GM18505 (cell line): ENCODE measurements at regions not wholly inside any gene's neighbourhood (a gene's known extent, or its start where the extent isn't known, plus 50 kb on each side); places are given as distances from the start of the nearest gene placed in this dataset.

Source experiments
- ATAC-seq: cut with Tn5 transposase; IDR thresholded peaks from one replicate; pipeline ENCODE4 v1.9.1; 2021; ENCODE audit not compliant: unreplicated experiment
- POLR2A ChIP-seq: IDR thresholded peaks from 4 replicates; pipeline ENCODE4 v1.6.1; 2011; ENCODE audit warnings: borderline replicate concordance; ENCODE audit not compliant: insufficient read depth, insufficient read length; ENCODE audit errors: extremely low read depth

DNA sequence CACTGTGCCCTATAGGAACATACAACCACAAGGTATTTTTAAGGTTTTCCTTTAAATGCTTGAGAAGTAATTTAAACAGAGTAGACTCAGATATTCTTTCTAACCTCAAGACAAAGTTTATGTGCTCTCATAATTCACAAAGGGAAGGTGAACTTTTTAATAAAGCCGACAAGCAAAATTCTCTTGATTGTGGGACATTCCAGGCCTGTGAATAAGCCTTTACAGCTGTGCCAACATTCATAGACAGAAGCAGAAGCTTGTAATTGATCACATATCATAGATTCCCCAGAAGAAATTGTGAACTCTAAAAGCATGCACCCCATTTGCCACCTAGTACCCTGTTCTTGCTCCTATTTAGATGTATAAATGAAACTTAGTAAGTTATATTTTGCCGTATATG lies 1107.8 kb upstream of the SEMA6A start:
- no peak for TF ChIP-seq POLR2A
- no peak for ATAC-seq

DNA sequence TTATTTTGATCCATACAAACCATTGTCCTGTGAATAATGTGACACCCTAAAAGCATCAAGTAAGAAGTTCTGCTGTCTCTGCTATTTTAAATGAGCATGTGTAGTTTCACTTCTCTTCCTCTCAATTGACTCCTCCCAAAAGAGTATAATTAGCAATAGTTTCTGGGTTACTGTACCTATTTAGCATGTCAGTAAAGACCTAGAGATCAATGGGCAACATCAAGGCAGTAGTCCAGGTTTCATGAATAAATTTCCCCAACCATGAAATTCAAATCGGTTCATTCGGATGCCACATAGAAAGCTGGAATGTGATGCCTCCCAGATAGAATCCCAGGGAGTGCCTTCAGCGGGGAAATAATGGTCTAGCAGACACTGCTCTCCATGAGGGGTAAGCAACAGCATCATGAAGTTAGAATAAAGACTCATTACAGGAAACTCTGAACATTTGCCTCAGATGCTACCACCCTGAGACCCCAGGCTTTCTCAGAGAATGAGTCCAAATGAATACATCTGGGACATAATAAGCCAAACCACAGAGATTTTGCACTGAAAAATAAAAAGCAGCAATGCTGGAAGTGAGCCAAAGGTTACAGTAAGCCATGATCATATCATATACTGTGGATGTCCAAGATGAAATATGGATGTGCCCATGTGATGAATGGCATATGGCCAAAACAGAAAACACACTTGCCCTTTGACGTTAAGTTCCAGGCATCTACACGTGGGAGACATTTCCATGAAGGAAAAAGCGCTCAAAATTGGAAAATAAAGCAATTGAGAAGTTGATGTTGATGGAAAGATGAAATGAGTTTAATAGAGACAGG lies 1107.0 kb upstream of the SEMA6A start:
- ATAC-seq, result peak; percentile 85
- no peak for TF ChIP-seq POLR2A

DNA sequence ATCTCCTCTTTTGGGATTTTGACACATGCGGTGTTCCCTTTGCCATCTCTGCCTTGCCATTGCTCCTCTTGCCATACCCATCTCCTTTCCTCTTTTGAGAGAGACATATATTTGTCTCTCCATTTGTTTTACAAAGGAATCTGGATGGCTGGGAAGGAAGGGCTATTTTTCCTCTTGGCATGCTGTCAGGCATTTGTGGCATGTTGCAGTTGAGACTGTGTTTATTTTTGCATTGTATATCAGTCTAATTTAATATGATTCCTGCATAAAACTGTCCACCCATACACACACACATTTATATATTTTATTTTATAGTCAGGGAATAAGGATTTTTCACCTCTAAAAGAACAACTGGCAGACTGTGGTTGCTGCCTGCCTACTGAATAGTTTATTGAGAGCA lies 1105.8 kb upstream of the SEMA6A start:
- ATAC-seq, result no peak
- TF ChIP-seq POLR2A, result no peak

- no peak for ATAC-seq
Measured at GRCh38 chr5:117679046-117679445, 1104.4 kb upstream of the SEMA6A start.

GRCh38 chr5:117675646-117676045 lies 1101.0 kb upstream of the SEMA6A start:
- no peak for TF ChIP-seq POLR2A
- ATAC-seq, result no peak

More at GRCh38 chr5:117679046-117679445, 1104.4 kb upstream of the SEMA6A start:
- no peak for TF ChIP-seq POLR2A

GRCh38 chr5:117671551-117671950 lies 1096.9 kb upstream of the SEMA6A start:
- TF ChIP-seq POLR2A, result no peak
- no peak for ATAC-seq

DNA sequence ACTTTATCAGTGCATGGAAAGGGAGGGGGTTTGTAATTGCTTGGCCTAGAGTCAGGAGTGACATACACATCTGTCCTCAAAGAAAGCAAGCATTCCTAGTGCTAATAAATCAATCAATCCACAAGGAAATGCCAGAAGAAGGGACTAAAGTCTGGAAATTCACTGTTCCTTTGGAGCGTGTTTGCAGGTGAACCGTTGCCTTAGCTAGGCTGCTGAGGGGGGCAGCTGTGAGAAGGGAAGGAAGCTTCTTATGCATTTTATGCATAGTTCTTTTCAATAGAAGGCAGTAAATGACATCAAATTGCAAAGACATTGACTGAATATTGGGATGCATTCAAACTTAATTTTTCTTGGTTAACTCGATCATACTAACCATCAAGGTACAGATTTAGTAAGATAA lies 1092.5 kb upstream of the SEMA6A start:
- no peak for ATAC-seq
- TF ChIP-seq POLR2A, result no peak

GRCh38 chr5:117665121-117665520 lies 1090.5 kb upstream of the SEMA6A start:
- no peak for TF ChIP-seq POLR2A
- no peak for ATAC-seq

DNA sequence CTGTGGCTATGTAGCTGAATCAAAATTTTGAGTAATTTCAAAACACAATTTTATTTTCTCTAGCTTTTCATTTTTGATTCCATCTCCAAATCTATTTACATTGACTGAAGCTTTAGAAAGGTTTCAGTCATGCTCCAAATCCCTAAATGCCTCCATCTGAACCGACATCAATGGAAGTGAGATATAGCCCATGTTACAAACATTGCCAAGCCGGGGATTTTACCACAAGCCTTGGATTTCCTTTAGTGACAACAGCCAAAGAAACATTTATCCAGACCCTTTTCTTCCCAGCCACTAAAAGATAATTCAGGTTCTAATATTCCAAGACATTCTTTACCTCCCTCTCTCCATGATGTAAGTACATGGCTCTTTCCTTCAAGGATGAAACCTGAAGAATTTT lies 1087.7 kb upstream of the SEMA6A start:
- no peak for TF ChIP-seq POLR2A
- no peak for ATAC-seq

- no peak for ATAC-seq
- TF ChIP-seq POLR2A, result no peak
Measured at GRCh38 chr5:117657541-117657940, 1082.9 kb upstream of the SEMA6A start.

DNA sequence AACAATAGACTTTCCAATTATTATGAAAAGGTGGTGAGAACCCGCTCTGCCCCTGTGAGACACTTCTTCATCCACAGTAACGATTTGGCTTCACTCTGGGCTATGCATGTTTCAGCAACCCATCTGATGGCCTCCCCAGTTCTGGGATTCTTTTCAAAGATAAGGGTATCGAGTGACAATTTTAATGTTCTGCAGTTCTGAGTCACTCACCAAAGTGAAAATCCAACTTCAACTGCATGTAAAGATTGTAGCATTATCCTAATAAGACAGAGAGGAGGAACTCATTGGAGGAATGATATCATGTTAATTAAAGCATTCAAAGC lies 1078.3 kb upstream of the SEMA6A start:
- ATAC-seq, result no peak
- no peak for TF ChIP-seq POLR2A

DNA sequence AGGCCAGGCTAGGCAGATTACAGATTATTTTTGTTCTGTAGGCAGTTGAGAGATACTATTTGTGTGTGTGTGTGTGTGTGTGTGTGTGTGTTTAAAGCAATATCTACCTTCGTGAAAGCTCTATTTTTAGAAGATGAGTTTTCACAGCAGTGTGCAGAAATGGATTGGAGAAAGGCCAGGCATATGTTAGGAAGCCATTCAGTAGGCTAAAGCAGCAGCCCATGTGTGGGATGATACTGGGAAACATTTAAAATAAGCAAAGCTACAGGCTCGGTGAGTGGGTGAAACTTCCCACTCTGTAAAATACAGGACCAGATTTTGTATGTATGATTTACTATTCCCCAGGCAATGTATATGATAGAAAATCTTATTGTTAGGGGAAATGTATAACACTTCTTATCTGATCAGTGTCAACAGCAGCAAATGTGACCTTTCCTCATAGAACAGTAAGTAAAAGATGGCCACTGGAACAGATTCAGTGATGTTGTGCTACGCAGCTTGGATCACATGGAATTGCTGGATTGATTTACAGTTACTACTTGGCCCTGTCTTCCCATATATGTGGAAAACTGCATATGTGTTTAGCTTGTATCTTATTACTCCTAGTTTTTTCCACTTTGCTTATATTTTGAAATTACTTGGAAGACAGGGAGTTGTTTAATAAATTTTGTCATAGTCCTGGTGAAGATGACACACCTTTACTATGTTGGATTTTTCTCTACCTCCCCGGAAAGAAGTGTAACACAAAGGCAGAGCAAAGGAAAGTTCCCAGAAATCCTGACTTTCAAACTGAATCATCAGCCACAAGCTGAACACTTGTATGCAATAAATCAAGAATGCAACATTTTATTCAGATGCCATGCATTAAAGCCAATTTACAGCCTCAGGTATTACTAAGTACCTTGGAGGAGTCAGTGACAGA lies 1077.7 kb upstream of the SEMA6A start:
- ATAC-seq, result no peak
- TF ChIP-seq POLR2A, result no peak

- ATAC-seq, result no peak
- no peak for TF ChIP-seq POLR2A
Measured at GRCh38 chr5:117649821-117650220, 1075.2 kb upstream of the SEMA6A start.

GRCh38 chr5:117645400-117645799 lies 1070.8 kb upstream of the SEMA6A start:
- no peak for TF ChIP-seq POLR2A
- ATAC-seq, result no peak
